ENCODE measurements at regions not wholly inside any gene's neighbourhood (a gene's known extent, or its start where the extent isn't known, plus 50 kb on each side); places are given as distances from the start of the nearest gene placed in this dataset.

GRCh38 chr16:64449506-64449905 lies 672.4 kb downstream of the CDH11 start:
- TF ChIP-seq CTCF (IDR thresholded peaks at IDR 0.05) = no peak
- TF ChIP-seq POLR2A (IDR thresholded peaks at IDR 0.05) = no peak
